ENCODE measurements at regions not wholly inside any gene's neighbourhood (a gene's known extent, or its start where the extent isn't known, plus 50 kb on each side); places are given as distances from the start of the nearest gene placed in this dataset.

DNA sequence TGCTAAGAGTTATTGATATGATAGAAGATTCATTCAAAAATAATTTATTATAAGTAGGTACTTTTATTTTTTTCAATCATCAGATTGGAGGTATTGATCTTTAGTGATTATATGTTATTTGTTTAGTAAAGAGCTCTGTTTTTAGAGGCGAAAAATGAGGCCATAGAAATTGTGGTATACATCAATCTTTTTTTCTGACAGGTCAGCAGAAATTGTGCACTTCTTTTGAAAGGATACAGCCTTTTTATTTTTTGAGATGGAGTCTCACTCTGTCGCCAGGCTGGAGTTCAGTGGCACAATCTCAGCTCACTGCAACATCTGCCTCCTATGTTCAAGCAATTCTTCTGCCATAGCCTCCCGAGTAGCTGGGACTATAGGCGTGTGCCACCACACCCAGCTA is 292.1 kb downstream of the BAMBI start:
- no peak for DNase-seq
- H3K36me3 Mint-ChIP-seq (ENCODE audit: low read depth): no peaks in the 10 kb centered on the region
- no peak overlapping the region for H3K27ac Mint-ChIP-seq
- TF ChIP-seq, protein P1, sequence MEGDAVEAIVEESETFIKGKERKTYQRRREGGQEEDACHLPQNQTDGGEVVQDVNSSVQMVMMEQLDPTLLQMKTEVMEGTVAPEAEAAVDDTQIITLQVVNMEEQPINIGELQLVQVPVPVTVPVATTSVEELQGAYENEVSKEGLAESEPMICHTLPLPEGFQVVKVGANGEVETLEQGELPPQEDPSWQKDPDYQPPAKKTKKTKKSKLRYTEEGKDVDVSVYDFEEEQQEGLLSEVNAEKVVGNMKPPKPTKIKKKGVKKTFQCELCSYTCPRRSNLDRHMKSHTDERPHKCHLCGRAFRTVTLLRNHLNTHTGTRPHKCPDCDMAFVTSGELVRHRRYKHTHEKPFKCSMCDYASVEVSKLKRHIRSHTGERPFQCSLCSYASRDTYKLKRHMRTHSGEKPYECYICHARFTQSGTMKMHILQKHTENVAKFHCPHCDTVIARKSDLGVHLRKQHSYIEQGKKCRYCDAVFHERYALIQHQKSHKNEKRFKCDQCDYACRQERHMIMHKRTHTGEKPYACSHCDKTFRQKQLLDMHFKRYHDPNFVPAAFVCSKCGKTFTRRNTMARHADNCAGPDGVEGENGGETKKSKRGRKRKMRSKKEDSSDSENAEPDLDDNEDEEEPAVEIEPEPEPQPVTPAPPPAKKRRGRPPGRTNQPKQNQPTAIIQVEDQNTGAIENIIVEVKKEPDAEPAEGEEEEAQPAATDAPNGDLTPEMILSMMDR (IDR thresholded peaks at IDR 0.05): no peak
- no peaks in the 10 kb centered on the region for H3K9me3 Mint-ChIP-seq
- H3K27me3 Mint-ChIP-seq (ENCODE audit: insufficient read depth): peaks cover 6% of the 10 kb centered on the region
- H3K4me3 Mint-ChIP-seq: no peak overlapping the region
- peaks cover 6% of the 10 kb centered on the region; the same call in 1 of the 2 replicates for H3K4me1 Mint-ChIP-seq (ENCODE audit: low read depth)

DNA sequence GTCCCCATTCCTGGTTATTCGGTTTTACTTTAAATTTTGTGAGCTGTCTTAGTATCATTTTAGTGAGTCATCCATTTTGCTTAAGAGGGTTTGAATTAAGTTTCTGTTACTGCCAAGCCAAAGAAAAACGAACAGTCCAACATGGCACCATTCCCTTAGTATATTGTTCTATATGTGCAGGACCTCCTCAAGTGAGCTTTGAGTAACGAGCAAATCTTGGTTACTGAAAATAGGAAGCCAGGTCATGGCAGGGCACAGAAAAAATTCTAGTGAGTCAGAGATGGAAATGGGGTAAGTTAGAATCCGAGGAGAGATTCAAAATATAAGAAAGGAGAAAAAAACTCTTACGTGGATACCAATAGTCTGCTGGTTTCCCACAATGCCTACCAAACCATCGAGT is 292.9 kb downstream of the BAMBI start:
- TF ChIP-seq, protein P1 (IDR thresholded peaks at IDR 0.05): no peak
- Mint-ChIP-seq H3K4me1 (ENCODE audit: low read depth) (peaks cover 6% of the 10 kb centered on the region; the same call in 1 of the 2 replicates), H3K27ac (no peak overlapping the region), H3K36me3 (ENCODE audit: low read depth) (no peaks in the 10 kb centered on the region), H3K4me3 (no peak overlapping the region), H3K27me3 (ENCODE audit: insufficient read depth) (peaks cover 8% of the 10 kb centered on the region), H3K9me3 (no peaks in the 10 kb centered on the region)
- DNase-seq: no peak

DNA sequence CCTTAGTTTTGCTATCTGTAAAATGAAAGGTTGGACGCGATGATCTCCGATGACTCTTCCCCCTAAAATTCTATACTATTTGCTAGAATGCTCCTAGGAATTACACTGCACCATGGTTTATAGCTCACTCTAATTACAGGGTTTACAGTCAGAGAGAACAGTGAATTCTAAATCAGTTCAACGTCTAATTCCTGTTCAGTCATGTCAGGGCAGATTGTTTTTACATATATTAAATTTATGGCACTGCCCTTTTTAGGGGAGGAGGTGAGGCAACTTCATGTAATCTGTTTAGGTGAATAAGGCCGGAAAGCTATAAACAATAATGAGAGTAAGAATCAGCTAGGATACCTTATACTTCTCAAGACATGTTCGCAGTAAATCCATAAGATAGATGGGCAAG is 293.9 kb downstream of the BAMBI start:
- no peak for DNase-seq
- Mint-ChIP-seq H3K36me3 (ENCODE audit: low read depth) (no peaks in the 10 kb centered on the region), H3K4me3 (no peak overlapping the region), H3K4me1 (ENCODE audit: low read depth) (peaks cover 6% of the 10 kb centered on the region; the same call in 1 of the 2 replicates), H3K9me3 (no peaks in the 10 kb centered on the region), H3K27ac (no peak overlapping the region), H3K27me3 (ENCODE audit: insufficient read depth) (peaks cover 5% of the 10 kb centered on the region)
- TF ChIP-seq, protein P1 (IDR thresholded peaks at IDR 0.05): no peak

DNA sequence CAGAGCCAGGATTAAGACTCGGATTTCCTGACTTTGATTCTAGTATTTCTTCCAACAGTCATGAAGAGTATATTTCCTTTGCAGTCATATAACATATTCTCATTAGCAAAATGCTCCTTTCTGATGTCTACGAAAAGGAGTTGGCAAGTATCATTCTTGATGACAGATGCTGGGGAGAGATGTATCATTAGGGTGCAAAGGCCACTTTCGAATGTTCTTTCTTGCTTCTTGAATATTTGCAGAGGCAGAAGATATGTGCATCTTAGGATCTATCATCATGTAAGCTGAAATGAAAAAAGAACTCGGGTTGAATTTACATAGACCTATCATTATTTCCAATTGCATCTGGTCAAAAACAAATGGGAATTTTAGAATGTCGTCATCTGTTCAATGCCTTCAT is 294.4 kb downstream of the BAMBI start:
- no peak overlapping the region for H3K4me3 Mint-ChIP-seq
- no peak overlapping the region for H3K27ac Mint-ChIP-seq
- H3K27me3 Mint-ChIP-seq (ENCODE audit: insufficient read depth): peaks cover 5% of the 10 kb centered on the region
- H3K4me1 Mint-ChIP-seq (ENCODE audit: low read depth): peaks cover 6% of the 10 kb centered on the region; the same call in 1 of the 2 replicates
- H3K36me3 Mint-ChIP-seq (ENCODE audit: low read depth): no peaks in the 10 kb centered on the region
- TF ChIP-seq, protein P1 (IDR thresholded peaks at IDR 0.05): no peak
- DNase-seq: no peak
- no peaks in the 10 kb centered on the region for H3K9me3 Mint-ChIP-seq

DNA sequence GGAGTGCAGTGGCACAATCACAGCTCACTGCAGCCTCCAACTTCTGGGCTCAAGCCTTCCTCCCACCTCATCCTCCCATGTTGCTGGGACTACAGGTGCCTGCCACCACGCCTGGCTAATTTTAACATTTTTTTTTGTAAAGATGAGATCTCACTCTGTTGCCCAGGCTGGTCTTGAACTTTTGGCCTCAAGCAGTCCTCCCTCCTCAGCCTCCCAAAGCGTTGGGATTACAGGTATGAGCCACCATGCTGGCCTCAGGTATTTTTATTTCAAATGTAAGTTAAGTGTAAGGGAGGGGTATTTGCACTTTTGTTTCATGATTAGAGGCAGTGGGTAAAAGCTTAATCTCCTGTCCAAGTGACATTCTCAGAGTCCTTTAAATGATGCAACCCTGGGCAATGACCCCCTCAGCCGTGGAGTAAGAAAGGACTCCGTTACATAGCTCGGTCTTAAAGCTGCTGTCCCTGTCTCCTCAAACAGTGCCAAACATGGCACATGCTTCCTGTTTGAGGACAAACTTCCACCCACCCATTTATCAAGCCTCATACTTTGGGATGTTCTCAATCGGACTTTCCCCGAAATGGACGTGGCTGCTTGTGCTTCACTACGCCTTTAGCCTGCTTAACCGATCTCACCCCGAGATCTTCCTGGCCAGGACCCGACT is 296.1 kb downstream of the BAMBI start:
- Mint-ChIP-seq H3K4me1 (ENCODE audit: low read depth) (peaks cover 6% of the 10 kb centered on the region; the same call in 1 of the 2 replicates), H3K9me3 (no peaks in the 10 kb centered on the region), H3K27me3 (ENCODE audit: insufficient read depth) (peaks cover 5% of the 10 kb centered on the region), H3K27ac (no peak overlapping the region), H3K4me3 (no peak overlapping the region), H3K36me3 (ENCODE audit: low read depth) (no peaks in the 10 kb centered on the region)
- no peak for DNase-seq
- TF ChIP-seq, protein P1 (IDR thresholded peaks at IDR 0.05): no peak

Measured in HFFc6 (cell line).